ENCODE measurements at regions not wholly inside any gene's neighbourhood (a gene's known extent, or its start where the extent isn't known, plus 50 kb on each side); places are given as distances from the start of the nearest gene placed in this dataset.
"Not testable (repeated sequence)": the region's sequence is repeated elsewhere in the genome, so short reads cannot be mapped to it uniquely, and the experiment has no call there.

DNA sequence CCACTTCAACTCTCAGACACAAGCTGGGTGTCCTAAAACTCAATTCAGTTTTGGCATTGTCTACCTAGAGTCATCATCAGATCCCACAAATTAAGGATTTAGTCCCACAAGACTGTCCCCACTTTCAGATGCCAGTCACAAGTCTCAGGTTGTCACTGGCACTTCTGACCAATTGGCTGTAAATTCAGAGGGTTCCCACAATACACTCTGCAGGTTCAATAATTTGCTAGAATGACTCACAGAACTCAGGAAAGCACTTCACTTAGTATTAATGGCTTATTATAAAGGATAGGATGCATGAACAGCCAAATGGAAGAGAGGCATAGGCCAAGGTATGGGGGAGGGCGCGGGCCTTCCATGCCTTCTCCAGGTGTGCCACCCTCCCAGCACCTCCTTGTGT lies 209.1 kb downstream of the SREK1 start:
- DNase-seq (ENCODE audit: low spot score), result no peak

DNA sequence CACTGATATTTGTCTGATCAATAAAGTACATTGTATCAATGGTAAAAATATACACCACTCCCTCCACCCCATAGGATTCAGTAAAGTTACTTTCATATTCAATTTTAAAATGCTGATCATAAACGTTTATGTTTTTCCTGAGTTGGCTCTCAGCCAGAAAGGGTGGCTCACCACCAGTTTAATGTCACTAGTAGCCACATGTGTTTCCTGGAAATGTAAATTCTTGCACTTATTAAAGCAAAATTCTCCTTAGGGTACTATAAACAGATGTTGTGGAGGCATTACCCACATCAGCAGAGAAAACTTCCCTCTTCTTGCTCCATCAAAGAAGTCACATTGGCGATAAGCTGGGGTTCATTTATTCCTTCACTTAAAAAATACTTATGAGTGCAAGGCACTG lies 210.3 kb downstream of the SREK1 start:
- DNase-seq (ENCODE audit: low spot score), result no peak

DNA sequence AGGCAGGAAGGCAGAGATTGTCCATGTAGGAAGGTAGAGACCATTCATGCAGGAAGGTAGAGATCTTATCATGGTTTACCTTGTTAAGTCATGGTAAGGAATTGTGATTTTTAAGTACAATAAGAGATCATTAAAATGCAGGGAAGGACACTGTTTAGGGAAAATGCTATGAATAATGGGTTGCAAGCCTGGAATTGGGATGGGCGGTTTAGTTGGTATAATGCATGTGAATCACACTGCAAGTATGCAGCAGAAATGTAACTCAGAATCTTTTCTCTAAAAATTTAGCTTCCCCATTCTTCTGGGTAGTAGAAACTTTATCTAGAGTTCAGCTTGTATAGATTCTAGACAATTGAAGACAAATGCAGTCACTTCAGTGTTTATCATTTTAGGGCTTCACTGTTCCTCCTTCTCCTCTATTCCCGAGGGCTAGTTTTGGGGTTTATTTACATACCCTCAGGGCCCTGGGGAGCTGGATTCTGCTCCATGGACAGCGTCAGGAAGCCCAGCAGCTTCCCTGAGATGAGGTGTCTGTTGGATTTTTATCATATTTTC lies 212.0 kb downstream of the SREK1 start:
- no peak for DNase-seq (ENCODE audit: low spot score)

DNA sequence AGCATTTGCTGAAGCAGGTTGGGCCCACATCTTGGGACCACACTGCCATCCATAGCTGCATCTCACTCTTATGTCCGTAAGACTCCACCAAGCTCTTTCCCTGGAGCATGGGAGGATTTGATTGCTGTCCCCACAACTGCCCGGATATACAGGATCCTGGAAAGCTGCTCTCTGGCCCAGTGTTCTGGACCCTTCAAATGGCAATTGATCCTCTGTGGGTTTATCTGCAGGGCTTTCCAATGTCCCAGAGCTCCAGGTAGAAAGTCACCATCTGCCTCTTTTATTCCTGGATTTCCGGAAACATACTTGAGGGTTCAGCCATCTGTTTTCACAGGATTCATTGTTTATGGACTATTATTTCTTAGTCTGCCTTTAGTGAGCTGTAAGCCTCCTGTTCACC lies 214.6 kb downstream of the SREK1 start:
- no peak for DNase-seq (ENCODE audit: low spot score)

DNA sequence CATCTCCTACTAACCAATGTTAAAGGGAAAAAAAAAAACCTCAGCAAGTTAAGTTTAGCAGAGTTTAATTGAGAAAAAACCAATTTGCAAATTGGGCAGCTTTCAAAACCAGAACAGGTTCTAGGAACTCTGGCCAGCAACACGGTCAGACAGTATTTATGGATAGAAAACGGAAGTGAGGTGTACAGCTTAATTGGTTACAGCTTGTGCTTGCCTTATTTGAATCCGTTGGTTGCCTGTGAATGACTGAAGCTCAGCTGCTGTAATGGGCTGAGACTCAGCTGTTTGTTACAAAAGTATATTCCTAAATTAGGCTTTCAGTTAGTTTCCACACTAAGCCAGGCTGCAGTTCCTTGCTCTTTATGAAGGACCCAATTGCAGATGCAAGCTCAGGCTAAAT lies 217.0 kb downstream of the SREK1 start:
- no peak for DNase-seq (ENCODE audit: low spot score)

DNA sequence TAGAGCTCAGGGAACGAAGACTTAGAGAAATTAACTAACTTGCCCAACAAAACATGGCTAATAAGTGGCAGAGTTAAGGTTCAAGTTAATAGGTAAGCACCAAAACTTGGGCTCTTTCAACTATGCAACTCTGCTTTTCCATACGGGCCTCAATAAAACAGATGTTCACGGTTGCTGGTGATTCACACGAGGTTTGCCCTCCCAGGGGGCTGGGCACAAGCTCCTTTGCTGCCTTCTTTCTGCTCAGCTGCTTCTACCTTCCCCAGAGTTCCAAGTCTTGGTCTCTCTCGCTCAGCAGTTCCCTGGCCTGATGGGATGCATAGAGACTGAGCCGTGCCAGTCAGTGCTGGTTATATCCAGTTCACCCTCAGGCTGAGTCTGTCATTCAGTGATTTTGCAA lies 217.9 kb downstream of the SREK1 start:
- DNase-seq (ENCODE audit: low spot score), result no peak

DNA sequence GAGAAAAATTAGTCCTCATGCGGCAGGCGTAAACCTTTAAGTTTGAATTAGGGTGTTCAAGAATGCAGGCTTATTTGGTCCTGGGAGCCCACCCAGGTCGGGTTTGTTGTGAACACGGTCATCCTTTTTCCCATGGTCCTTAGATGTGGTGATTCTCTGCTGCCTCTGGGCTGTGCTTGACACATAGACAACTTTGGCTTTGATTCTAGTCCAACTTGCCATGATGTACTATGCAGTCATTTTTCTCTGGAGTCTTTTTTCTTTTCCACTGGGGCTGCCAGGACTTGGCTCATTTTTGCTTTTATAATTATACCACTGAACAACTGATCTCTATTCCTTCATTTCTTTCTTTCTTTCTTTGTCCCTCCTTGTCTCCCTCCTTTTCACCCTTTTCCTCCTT lies 218.6 kb downstream of the SREK1 start:
- no peak for DNase-seq (ENCODE audit: low spot score)

DNA sequence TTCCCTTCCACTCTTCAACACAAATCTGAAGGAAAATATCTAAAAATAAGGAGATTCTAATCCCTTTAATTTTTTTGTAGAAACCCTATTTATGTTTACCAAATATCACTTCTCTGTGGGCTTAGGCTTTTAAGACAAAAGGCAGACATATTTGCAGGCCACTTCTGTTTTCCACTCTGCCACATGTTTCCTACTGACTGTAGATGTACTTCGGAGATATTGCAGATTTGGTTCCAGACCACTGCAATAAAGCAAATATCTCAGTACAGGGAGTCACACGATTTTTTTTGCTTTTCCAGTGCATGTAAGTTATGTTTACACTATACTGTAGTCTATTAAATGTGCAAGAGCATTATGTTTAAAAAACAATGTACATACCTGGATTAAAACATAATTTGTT lies 219.0 kb downstream of the SREK1 start:
- no peak for DNase-seq (ENCODE audit: low spot score)

DNA sequence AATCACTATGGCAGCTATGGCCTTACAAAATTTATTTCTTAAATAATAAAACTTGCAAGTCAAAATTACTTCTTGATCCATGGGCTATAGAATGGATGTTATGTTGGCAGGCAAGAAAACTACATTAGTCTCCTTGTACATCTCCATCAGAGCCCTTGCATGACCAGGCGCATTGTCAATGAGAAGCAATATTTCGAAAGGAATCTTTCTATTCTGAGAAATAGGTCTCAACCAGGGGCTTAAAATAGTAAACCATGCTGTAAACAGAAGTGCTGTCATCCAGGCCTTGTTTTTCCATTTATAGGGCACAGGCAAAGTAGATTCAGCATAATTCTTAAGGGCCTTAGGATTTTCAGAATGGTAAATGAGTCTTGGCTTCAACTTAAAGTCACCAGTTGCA lies 220.1 kb downstream of the SREK1 start:
- no peak for DNase-seq (ENCODE audit: low spot score)

DNA sequence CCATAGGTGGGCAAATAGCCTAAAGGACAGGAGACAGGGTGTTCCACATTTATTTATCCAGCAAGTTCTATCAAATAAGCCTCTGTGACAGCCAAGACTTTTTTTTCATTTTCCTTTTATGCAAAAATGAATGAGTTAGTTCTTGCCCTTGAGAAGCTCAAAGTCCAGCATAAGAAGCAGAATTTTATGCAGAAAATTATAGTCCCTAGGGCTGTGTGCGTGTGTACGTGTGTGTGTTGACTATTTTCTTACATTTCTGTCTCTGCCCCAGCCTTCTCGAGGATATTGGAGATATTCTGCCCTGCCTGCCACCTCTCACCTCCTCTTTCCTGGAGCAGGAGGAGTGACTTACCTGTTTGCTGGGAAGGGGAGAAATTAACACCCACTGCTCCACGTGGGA lies 221.9 kb downstream of the SREK1 start:
- no peak for DNase-seq (ENCODE audit: low spot score)

DNA sequence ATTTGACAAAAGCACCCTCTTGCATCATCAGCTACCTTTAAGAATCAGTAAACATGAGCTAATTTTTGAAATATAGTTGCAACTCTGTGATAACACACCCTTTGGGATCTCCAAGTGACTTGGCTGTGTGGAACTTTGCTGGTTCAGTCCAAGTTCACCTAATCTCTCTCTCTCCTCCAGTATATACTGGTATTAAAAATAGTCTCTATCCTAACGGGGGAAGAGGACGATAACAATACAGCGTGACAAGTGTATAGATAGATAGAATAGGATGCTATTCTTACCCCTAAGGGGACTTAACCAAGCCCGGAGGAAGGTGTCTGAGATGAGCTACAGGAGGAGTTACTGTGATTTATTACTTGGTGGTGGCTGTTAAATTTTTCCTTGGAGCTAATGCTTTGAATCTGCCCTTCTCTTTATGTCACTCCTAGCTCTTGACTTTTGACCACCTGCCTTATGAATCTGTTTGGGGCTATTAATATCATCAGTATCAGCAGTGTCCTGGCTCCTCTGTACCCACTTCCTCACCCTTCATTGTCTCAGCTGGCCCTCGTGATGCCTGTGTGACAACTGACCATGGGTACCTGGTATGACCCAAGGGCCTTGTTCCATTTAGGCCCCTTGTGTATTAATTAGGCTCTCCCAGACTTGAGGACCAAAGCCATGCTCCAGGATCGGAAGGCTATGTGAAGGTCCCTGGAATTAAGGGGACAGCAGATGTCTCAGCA lies 223.9 kb downstream of the SREK1 start:
- no peak for DNase-seq (ENCODE audit: low spot score)

DNA sequence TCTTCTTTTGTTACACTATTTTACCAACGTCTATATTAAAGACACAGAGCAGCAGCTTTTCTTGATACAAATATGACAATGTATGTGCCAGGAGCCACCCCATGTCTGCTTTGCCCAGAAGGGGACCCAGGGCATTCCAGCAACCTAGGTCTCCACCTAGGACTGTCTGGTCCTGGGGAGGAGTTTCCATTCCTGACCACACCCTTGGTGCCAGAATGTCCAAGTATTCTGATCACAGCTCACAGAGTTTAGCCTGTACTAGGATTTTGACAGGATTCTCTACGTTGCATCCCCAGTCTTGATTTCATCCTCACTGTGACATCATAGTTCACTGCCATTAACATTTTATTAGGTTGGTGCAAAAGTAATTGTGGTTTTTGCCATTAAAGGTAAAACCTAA lies 224.7 kb downstream of the SREK1 start:
- no peak for DNase-seq (ENCODE audit: low spot score)

DNA sequence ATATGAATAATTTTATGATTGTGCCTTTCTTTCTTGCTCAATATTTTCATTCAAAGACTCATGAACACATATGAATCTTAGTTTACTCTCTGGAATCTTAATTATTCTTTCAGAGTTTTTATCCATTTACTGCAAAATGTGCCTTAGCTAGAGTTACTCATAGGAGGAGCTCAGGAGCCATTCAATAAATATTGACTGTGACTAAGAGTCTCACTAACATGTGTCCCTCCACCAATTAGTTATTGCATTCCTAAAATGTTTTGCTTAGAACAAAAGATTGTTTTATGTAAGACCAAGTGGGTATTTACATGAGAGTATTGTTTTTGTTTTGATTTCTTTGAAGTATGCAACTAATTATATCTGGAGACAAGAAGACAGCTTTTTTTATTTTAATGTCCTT lies 218.4 kb upstream of the MAST4 start:
- DNase-seq (ENCODE audit: low spot score), result no peak

DNA sequence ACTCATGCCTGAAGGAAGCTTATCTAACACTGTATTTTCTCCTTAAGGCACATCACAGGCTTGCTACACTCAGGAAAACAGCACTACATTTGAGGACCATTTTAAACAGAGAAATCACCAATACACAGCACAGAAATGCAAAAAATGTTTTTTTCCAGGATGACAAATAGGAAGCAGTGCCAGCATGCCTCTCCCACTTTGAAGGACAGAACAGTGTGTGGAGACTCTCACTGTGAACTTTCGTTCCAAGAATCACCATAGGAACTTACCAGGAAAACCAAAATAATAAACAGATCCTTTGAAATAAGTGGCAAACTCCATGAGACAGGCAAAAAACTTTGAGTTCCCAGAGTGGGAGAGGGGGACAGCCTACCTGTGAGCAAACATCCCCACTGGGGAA lies 217.8 kb upstream of the MAST4 start:
- DNase-seq (ENCODE audit: low spot score), result no peak

DNA sequence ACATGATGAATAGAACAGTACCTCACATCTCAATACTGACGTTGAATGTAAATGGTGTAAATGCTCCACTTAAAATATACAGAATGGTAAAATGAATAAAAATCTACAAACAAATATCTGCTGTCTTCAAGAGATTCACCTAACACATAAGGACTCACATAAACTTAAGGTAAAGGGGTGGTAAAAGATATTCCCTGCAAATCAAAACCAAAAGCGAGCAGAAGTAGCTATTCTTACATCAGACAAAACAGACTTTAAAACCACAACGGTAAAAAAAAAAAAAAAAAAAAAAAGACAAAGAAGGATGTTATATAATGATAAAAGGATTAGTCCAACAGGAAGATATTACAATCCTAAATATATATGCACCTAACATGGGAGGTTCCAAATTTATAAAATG lies 214.0 kb upstream of the MAST4 start:
- no peak for DNase-seq (ENCODE audit: low spot score)

DNA sequence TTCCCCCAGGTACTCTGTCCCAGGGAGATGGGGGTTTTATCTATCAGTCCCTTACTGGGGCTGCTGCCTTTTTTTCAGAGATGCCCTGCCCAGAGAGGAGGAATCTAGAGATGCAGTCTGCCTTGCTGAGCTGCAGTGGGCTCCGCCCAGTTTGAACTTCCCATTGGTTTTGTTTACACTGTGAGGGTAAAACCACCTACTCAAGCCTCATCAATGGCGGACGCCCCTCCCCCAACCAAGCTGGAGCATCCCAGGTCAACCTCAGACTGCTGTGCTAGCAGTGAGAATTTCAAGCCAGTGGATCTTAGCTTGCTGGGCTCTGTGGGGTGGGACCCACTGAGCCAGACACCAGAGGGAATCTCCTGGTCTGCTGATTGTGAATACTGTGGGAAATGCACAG lies 191.0 kb upstream of the MAST4 start:
- not testable (repeated sequence) for DNase-seq (ENCODE audit: low spot score)

DNA sequence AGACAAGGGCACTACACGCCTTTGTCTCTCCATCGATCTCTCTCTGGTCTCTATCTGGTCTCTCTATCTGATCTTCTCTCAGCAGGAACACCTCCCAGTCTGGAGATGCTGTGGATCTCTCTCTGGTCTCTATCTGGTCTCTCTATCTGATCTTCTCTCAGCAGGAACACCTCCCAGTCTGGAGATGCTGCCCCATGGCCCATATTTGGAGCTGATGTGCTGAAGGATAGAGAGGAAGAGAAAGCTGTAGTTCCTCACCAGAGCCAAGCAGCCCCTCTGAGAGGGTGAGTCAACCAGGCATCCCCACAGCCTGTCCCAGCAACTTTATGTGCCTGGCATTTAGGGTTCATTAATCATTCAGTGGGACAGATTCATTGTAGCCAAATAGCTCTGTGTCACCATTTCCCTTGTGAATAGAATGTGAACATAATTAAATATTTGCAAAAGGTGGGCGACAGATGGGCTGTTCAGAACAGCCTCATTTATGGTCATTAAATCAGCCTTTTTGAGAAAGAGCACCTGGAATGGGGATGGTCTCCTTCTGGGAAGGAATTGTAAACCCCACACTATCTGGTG lies 189.3 kb upstream of the MAST4 start:
- DNase-seq (ENCODE audit: low spot score), result no peak

DNA sequence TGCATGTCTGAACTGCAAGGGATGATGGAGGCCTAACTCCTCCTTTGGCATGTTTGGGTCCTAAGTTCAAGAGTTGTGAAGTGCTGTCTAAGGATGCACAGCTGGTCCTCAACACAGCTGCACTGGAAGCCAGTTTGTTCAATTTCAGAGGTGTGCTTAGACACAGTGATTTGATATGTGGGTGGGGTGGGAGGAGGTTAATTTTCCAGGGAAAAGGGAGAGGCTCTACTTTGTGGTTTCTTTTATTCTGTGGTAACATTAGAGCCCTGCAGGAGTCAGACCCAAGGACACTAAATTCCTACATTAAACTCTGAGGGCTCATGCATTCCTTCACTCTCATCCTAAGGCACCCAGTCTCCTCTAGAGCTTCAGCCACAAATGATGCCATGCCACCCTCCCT lies 188.4 kb upstream of the MAST4 start:
- no peak for DNase-seq (ENCODE audit: low spot score)

DNA sequence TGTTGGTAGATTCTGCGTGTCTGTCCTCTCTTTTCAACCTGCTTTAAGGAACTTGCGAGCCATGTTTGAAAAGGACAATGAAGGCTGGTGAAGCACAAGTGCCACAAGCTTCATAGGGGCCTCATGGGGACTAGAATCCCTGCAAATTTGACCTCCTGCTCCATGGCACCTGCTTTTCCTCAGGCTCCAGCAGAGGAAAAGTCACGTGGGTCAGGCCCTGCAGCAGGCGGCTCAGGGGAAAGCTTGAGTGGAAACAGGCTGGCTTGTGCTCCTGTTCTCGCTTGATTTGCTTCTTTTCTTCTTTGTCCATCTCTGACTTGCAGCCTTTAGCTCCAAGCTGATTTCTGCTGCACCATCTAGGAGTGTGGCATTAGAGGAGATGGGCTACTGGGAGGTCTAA lies 187.6 kb upstream of the MAST4 start:
- DNase-seq (ENCODE audit: low spot score), result no peak

DNA sequence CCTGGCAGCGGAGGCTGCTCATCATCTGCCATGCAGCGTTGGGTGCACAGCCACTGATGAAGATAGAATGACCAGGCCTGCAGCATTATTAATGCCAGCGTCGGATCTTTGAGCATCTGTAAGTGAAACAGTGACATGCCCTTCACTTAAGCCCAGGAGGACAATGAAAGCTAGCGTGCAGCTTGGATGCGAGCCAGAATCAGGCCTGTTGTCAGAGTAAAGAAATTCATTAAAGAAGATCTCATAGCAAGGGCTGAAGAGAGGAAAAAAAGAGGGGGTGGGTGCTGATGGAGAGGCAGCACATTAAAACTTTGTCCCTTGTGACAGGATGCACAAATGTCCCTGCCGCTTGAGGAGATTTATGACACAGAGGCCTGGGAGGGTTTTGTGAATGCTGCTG lies 186.1 kb upstream of the MAST4 start:
- no peak for DNase-seq (ENCODE audit: low spot score)

DNA sequence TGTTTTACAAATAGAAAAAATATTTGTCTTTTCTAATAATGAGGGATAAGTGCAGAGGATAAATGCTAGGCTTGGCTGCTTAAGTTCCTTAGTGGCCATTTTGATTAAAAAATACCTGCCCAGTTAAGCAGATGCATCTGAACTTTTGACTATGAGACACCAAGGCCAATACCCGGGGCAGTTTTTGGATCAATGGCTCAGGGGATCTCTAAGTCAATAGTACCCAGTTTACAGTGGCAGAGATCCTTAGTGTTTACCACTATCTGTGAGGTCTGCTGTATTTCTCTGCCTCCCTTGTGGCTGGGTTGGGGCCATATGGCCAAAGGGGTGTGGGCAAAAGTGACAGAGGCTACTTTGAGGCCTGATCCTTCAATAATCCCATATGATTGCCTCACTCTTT lies 184.5 kb upstream of the MAST4 start:
- DNase-seq (ENCODE audit: low spot score), result no peak

DNA sequence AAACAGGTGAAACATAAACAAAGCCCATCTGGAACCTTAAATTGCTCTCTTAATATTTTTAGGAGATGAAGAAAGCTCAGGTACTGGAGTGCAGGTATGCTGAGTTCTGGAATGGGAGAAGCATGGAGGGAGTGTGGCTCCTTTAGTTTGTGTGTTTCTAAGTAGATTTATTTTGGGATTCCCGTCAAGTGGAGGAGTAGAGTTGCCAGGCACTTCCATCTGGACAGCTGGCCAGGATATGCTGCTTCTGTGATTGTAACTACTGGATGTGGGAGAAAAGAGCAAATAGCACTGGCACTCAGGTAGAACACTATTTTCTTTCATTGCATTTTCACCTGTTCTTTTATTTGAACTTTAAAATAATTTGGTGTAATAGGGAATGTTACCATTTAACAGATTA lies 182.3 kb upstream of the MAST4 start:
- no peak for DNase-seq (ENCODE audit: low spot score)

DNA sequence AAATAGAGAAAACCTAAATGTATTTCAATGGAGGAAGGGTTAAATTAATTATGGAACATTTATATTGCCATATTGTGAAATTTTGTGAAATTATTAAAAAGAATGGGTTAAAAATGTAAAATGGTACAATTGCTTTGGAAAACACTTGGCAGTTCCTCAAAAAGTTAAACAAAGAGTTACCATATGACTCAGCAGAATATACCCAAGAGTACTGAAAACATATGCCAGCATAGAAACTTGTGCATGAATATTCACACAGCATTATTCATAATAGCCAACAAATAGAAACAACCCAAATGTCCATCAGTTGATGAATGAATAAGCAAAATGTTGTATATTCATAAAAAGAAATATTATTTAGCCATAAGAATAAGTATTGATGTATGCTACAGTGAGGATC lies 181.0 kb upstream of the MAST4 start:
- DNase-seq (ENCODE audit: low spot score), result no peak

DNA sequence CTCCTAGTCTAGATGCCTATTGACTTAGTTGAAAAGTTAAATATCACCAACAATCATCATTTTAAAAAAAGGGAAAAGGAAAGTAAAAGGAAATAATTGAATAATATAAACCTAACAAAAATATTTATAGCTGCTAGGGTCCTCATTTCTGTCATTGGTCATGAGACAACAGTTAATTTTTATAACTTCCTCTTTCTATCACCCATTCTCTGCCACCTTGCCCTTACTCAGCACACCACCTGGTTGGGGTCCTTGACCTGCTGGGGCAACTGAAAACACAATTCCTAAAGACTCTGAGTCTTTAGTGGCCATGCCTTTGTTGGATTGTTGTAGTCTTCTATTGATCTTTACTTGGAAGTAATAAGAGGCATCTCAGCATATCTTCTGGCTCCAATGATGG lies 179.5 kb upstream of the MAST4 start:
- DNase-seq (ENCODE audit: low spot score), result no peak
